Left ventricle myocardium inferior (tissue), 1 donor: ENCODE measurements at regions not wholly inside any gene's neighbourhood (a gene's known extent, or its start where the extent isn't known, plus 50 kb on each side); places are given as distances from the start of the nearest gene placed in this dataset.

Experiments
- DNase-seq: peaks from one replicate; pipeline ENCODE4 v3.0.0-alpha.2; 2020
- H3K27ac ChIP-seq: fragments of 200-600 bp; replicated peaks from 2 replicates; pipeline ENCODE4 v1.8.0; 2021
- H3K27me3 ChIP-seq: fragments of 200-600 bp; 2 replicates; pipeline ENCODE4 v1.8.0; 2021; ENCODE audit warnings: low read depth
- H3K36me3 ChIP-seq: fragments of 200-600 bp; 2 replicates; pipeline ENCODE4 v1.8.0; 2021
- H3K4me1 ChIP-seq: fragments of 200-600 bp; 2 replicates; pipeline ENCODE4 v1.8.0; 2021
- H3K4me3 ChIP-seq: fragments of 200-600 bp; 2 replicates; pipeline ENCODE4 v1.8.0; 2021; ENCODE audit warnings: mild to moderate bottlenecking, moderate library complexity
- H3K9me3 ChIP-seq: fragments of 200-600 bp; replicated peaks from 2 replicates; pipeline ENCODE4 v1.8.0; 2021
- intact Hi-C: fragments of 100-400 bp; cut with micrococcal nuclease; formaldehyde crosslinking; loops from one replicate; pipeline ENCODE4 v1.11.0; 2022
- TF ChIP-seq, protein P1 (sequence below): fragments of 200-600 bp; IDR thresholded peaks from 2 replicates; pipeline ENCODE4 v1.8.0; 2021; ENCODE audit warnings: antibody characterized with exemption, mild to moderate bottlenecking, borderline replicate concordance
- donor health status: DM: no; HTN: yes; CAD: no; lungs with severe emphysema.

DNA sequence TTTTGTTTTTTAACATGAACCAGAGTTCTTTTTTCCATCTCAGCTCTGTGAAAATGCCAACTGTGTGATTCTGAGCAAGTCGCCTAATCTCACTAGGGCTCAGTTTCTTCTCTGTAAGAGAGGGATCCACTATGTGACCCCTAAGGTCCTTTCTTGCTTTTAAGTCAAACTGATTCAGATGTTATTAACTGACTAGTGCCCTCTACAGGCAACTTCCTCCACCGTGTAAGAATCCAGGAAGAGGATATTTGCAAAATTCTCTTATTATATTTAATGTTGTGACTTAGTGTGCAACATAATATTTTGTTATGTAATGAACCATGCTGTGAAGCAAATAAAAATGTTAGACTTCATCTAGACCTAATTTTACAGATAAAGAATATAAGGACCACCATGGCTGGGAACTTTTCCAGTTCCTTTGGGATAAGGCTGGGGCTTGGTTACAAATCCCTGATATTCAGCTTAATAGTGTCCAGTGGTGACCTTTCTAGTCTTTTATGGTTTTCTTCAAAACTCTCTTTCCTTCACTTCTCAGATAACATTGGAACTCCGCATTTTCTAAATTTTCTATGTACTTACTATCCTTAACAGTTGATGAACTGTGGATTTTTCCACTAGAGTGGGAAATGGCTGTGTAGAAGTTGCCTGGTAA, 244.7 kb downstream of the PIK3R1 start:
- TF ChIP-seq, protein P1, sequence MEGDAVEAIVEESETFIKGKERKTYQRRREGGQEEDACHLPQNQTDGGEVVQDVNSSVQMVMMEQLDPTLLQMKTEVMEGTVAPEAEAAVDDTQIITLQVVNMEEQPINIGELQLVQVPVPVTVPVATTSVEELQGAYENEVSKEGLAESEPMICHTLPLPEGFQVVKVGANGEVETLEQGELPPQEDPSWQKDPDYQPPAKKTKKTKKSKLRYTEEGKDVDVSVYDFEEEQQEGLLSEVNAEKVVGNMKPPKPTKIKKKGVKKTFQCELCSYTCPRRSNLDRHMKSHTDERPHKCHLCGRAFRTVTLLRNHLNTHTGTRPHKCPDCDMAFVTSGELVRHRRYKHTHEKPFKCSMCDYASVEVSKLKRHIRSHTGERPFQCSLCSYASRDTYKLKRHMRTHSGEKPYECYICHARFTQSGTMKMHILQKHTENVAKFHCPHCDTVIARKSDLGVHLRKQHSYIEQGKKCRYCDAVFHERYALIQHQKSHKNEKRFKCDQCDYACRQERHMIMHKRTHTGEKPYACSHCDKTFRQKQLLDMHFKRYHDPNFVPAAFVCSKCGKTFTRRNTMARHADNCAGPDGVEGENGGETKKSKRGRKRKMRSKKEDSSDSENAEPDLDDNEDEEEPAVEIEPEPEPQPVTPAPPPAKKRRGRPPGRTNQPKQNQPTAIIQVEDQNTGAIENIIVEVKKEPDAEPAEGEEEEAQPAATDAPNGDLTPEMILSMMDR = peak; percentile 83
- Histone ChIP-seq H3K9me3 (no peaks in the 10 kb centered on the region), H3K27ac (no peak overlapping the region), H3K4me1 (peaks cover 26% of the 10 kb centered on the region), H3K4me3 (no peak overlapping the region), H3K27me3 (no peaks in the 10 kb centered on the region), H3K36me3 (no peaks in the 10 kb centered on the region)
- DNase-seq = no peak
- intact Hi-C loops = loop anchor here (10.0 kb wide), 1 partner anchor 1215 kb away; no protein-coding TSS in a partner anchor

DNA sequence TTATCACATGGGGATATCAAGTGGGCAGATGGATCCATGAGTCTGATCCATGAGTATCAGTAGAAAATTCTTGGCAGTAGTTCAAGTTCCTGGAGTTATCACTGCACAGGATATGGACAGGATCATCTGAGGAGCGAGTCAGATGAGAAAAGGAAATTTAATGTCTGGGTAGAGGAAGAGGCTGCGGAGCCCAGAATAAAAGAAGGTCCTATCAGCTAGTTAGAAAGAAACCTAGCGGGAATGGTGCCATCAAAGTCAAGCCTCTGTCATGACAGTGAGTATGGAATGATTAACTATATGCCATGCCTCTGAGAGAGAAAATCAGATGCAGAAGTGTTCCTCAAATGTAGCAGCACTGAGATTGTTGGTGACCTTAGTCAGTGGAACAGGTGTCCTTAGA, 248.1 kb downstream of the PIK3R1 start:
- intact Hi-C loops = loop anchor here (10.0 kb wide), 1 partner anchor 1219 kb away; no protein-coding TSS in a partner anchor
- Histone ChIP-seq H3K36me3 (no peaks in the 10 kb centered on the region), H3K9me3 (no peaks in the 10 kb centered on the region), H3K27ac (no peak overlapping the region), H3K4me1 (peaks cover 13% of the 10 kb centered on the region), H3K4me3 (no peak overlapping the region), H3K27me3 (no peaks in the 10 kb centered on the region)
- DNase-seq = no peak
- TF ChIP-seq, protein P1 = no peak

DNA sequence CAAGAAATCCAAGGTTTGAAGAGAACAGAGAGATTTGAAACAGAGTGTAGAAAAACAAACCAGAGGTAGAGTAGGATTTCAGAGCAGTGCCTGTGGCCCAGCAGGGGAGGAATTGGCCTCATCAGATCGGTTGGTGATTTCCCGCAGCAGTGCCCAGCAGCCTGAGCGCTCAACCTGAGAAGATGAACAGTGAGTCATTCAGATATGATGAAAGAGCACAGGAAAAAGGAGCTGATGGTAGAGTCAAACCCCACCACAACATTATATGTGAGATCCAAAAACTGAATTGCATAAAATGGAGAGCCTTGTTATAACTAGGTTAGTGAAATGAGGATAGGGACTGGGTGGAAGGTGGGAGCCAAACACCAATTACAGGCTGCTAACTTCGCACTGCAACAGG, 248.9 kb downstream of the PIK3R1 start:
- no peak for DNase-seq
- intact Hi-C loops = loop anchor here (10.0 kb wide), 1 partner anchor 1220 kb away; no protein-coding TSS in a partner anchor
- Histone ChIP-seq H3K27me3 (no peaks in the 10 kb centered on the region), H3K4me3 (no peak overlapping the region), H3K36me3 (no peaks in the 10 kb centered on the region), H3K27ac (no peak overlapping the region), H3K9me3 (no peaks in the 10 kb centered on the region), H3K4me1 (peaks cover 11% of the 10 kb centered on the region)
- TF ChIP-seq, protein P1 = no peak

DNA sequence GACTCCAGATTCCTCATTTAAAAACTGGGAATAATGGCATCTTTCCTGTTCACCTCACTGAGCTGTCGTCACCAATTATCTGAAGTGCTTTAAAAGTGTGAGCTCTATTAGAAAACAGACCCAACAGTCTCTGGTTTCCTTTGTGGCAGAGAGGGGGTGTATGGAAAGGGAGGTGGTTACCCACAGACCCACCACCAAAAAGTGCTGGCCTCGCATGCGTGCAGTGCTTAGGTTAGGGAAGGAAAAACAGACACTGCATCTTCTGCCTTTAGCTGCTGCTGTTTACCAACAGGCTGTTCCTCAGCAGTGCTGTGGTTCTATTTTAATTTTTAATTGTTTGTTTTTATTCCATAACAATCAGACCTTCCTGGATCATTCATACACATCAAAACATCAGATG, 249.6 kb downstream of the PIK3R1 start:
- no peaks in the 10 kb centered on the region for H3K27me3 ChIP-seq
- DNase-seq = no peak
- intact Hi-C loops = loop anchor here (10.0 kb wide), 1 partner anchor 1220 kb away; no protein-coding TSS in a partner anchor
- no peaks in the 10 kb centered on the region for H3K36me3 ChIP-seq
- peaks cover 4% of the 10 kb centered on the region for H3K4me1 ChIP-seq
- no peak overlapping the region for H3K27ac ChIP-seq
- TF ChIP-seq, protein P1 = no peak
- no peak overlapping the region for H3K4me3 ChIP-seq
- no peaks in the 10 kb centered on the region for H3K9me3 ChIP-seq

DNA sequence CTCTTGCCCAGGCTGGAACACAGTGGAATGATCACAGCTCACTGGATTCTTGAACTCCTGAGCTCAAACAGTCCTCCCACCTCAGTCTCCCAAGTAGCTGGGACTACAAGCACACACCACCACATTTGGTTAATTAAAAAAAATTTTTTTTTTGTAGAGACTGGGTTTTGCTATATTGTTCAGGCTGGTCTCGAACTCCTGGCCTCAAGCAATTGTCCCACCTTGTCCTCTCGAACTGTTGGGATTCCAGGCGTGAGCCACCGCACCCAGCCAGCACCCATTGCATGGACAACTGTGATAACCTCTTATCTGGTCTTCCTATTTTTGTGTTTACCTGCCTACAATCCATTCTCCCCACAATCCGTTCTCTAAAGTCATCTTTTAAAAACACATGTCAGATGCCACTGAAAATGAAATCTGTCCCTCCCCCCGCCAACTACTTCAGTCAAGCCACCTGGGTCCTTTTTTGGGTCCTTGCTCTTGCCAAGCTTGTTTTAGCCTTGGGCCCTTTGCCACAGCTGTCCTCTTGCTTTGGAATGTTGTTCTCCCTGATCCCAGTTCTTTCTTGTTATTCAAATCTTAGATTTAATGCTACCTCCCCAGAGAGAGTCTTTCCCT, 250.5 kb downstream of the PIK3R1 start:
- H3K36me3 ChIP-seq = no peaks in the 10 kb centered on the region

More for the DNA sequence above, 250.5 kb downstream of the PIK3R1 start:
- intact Hi-C loops = loop anchor here (10.0 kb wide), 1 partner anchor 1221 kb away; no protein-coding TSS in a partner anchor
- no peak for DNase-seq
- TF ChIP-seq, protein P1 = no peak
- H3K27ac ChIP-seq = no peak overlapping the region
- no peaks in the 10 kb centered on the region for H3K27me3 ChIP-seq
- no peak overlapping the region for H3K4me3 ChIP-seq
- H3K9me3 ChIP-seq = no peaks in the 10 kb centered on the region
- no peaks in the 10 kb centered on the region for H3K4me1 ChIP-seq
